ENCODE measurements at regions not wholly inside any gene's neighbourhood (a gene's known extent, or its start where the extent isn't known, plus 50 kb on each side); places are given as distances from the start of the nearest gene placed in this dataset.

GRCh38 chr3:86624192-86624591 is 366.8 kb downstream of the VGLL3 start:
- Histone ChIP-seq H3K79me2 (no peaks in the 10 kb centered on the region), H3K4me3 (no peak overlapping the region), H3K27ac (no peak overlapping the region), H2AFZ (no peak overlapping the region), H3K9me3 (ENCODE audit: low read depth) (no peaks in the 10 kb centered on the region), H3K4me2 (no peak overlapping the region), H3K36me3 (replicated peaks; ENCODE audit: insufficient read depth, low read depth) (no peaks in the 10 kb centered on the region), H3K4me1 (ENCODE audit: insufficient read depth) (no peaks in the 10 kb centered on the region), H3K9me2 (replicated peaks; ENCODE audit: insufficient read depth) (no peaks in the 10 kb centered on the region), H4K20me1 (ENCODE audit: insufficient read depth, poor library complexity, severe bottlenecking) (no peaks in the 10 kb centered on the region), H3K27me3 (no peaks in the 10 kb centered on the region)
- WGBS (ENCODE audit: low lambda C conversion rate, missing lambda C conversion rate) = 97% methylated on average over 2 of the region's 2 CpGs
- no peak for TF ChIP-seq CTCF (IDR thresholded peaks at IDR 0.05; ENCODE audit: poor library complexity)
- TF ChIP-seq EZH2 (IDR thresholded peaks at IDR 0.05; ENCODE audit: borderline replicate concordance) = no peak
- TF ChIP-seq EZH2phosphoT487 (IDR thresholded peaks at IDR 0.05; ENCODE audit: low read depth, severe bottlenecking, unreplicated experiment) = no peak
- DNase-seq (ENCODE audit: low spot score) = no peak

GRCh38 chr3:86618706-86619105 is 372.2 kb downstream of the VGLL3 start:
- no peak for DNase-seq (ENCODE audit: low spot score)
- Histone ChIP-seq H3K4me2 (no peak overlapping the region), H3K79me2 (no peaks in the 10 kb centered on the region), H2AFZ (no peak overlapping the region), H3K4me3 (no peak overlapping the region), H4K20me1 (ENCODE audit: insufficient read depth, poor library complexity, severe bottlenecking) (no peaks in the 10 kb centered on the region), H3K27ac (no peak overlapping the region), H3K4me1 (ENCODE audit: insufficient read depth) (no peaks in the 10 kb centered on the region), H3K9me3 (ENCODE audit: low read depth) (no peaks in the 10 kb centered on the region), H3K36me3 (replicated peaks; ENCODE audit: insufficient read depth, low read depth) (no peaks in the 10 kb centered on the region), H3K9me2 (replicated peaks; ENCODE audit: insufficient read depth) (no peaks in the 10 kb centered on the region), H3K27me3 (no peaks in the 10 kb centered on the region)
- WGBS (ENCODE audit: low lambda C conversion rate, missing lambda C conversion rate) = 69% methylated on average over 5 of the region's 5 CpGs
- TF ChIP-seq EZH2 (IDR thresholded peaks at IDR 0.05; ENCODE audit: borderline replicate concordance) = no peak
- TF ChIP-seq CTCF (IDR thresholded peaks at IDR 0.05; ENCODE audit: poor library complexity) = no peak
- no peak for TF ChIP-seq EZH2phosphoT487 (IDR thresholded peaks at IDR 0.05; ENCODE audit: low read depth, severe bottlenecking, unreplicated experiment)

- 72% methylated on average over 2 of the region's 2 CpGs for WGBS (ENCODE audit: low lambda C conversion rate, missing lambda C conversion rate)
These were observed 385.8 kb downstream of the VGLL3 start for GRCh38 chr3:86605166-86605565.

More at GRCh38 chr3:86605166-86605565, 385.8 kb downstream of the VGLL3 start:
- Histone ChIP-seq H3K79me2 (no peaks in the 10 kb centered on the region), H3K4me1 (ENCODE audit: insufficient read depth) (no peaks in the 10 kb centered on the region), H3K9me2 (replicated peaks; ENCODE audit: insufficient read depth) (no peaks in the 10 kb centered on the region), H3K36me3 (replicated peaks; ENCODE audit: insufficient read depth, low read depth) (no peaks in the 10 kb centered on the region), H3K27me3 (no peaks in the 10 kb centered on the region), H3K4me3 (no peak overlapping the region), H4K20me1 (ENCODE audit: insufficient read depth, poor library complexity, severe bottlenecking) (no peaks in the 10 kb centered on the region), H2AFZ (no peak overlapping the region), H3K27ac (no peak overlapping the region), H3K4me2 (no peak overlapping the region), H3K9me3 (ENCODE audit: low read depth) (no peaks in the 10 kb centered on the region)
- DNase-seq (ENCODE audit: low spot score) = no peak
- TF ChIP-seq CTCF (IDR thresholded peaks at IDR 0.05; ENCODE audit: poor library complexity) (no peak), EZH2phosphoT487 (IDR thresholded peaks at IDR 0.05; ENCODE audit: low read depth, severe bottlenecking, unreplicated experiment) (no peak), EZH2 (IDR thresholded peaks at IDR 0.05; ENCODE audit: borderline replicate concordance) (no peak)
